Naive thymus-derived CD8-positive, alpha-beta T cell (primary cell): ENCODE measurements at regions not wholly inside any gene's neighbourhood (a gene's known extent, or its start where the extent isn't known, plus 50 kb on each side); places are given as distances from the start of the nearest gene placed in this dataset.
"Not testable (repeated sequence)": the region's sequence is repeated elsewhere in the genome, so short reads cannot be mapped to it uniquely, and the experiment has no call there.

Source experiments
- ATAC-seq, 2 donors: fragments of 150-1000 bp; cut with Tn5 transposase in 1 of 2; sonication (Bioruptor Pico), chemical (Tn5 transposase) in 1 of 2; 1 replicate in 1 of 2; 2 replicates in 1 of 2; pipeline ENCODE4 v1.10.0; 2021; ENCODE audit warnings: mild to moderate bottlenecking in 2 of 2, moderate library complexity in 2 of 2
- POLR2A ChIA-PET: fragments of 350-600 bp; sonication (Branson Sonifier 250); formaldehyde crosslinking; loops from one replicate; lab custom pipeline; 2021; ENCODE audit warnings: antibody characterized with exemption; lab: Charles Lee
- DNase-seq, 10 donors: peaks; one replicate each; pipeline versions ENCODE4 v3.0.0 to v3.0.0-alpha.2; 2020 to 2022
- H3K27ac Mint-ChIP-seq, 10 donors: one replicate each; pipeline ENCODE4 v1.8.0; 2020 to 2022; ENCODE audit warnings: mild to moderate bottlenecking in 10 of 10, mixed read lengths in 10 of 10, moderate library complexity in 4 of 10, inconsistent platforms in 1 of 10
- H3K27me3 Mint-ChIP-seq, 5 donors: one replicate each; pipeline ENCODE4 v1.8.0; 2021 to 2022; ENCODE audit warnings: mixed read lengths in 5 of 5
- H3K36me3 Mint-ChIP-seq, 3 donors: one replicate each; pipeline ENCODE4 v1.8.0; 2020 to 2022; ENCODE audit warnings: mixed read lengths in 3 of 3, mild to moderate bottlenecking in 2 of 3, inconsistent platforms in 1 of 3
- H3K4me1 Mint-ChIP-seq, 4 donors: one replicate each; pipeline ENCODE4 v1.8.0; 2021 to 2022; ENCODE audit warnings: mixed read lengths in 4 of 4
- H3K4me3 Mint-ChIP-seq, 10 donors: one replicate each; pipeline ENCODE4 v1.8.0; 2020 to 2022; ENCODE audit warnings: mild to moderate bottlenecking in 10 of 10, mixed read lengths in 10 of 10, moderate library complexity in 6 of 10, inconsistent platforms in 1 of 10
- H3K9me3 Mint-ChIP-seq, 9 donors: one replicate each; pipeline ENCODE4 v1.8.0; 2020 to 2022; ENCODE audit warnings: mixed read lengths in 9 of 9, mild to moderate bottlenecking in 3 of 9, inconsistent platforms in 1 of 9, moderate library complexity in 1 of 9

DNA sequence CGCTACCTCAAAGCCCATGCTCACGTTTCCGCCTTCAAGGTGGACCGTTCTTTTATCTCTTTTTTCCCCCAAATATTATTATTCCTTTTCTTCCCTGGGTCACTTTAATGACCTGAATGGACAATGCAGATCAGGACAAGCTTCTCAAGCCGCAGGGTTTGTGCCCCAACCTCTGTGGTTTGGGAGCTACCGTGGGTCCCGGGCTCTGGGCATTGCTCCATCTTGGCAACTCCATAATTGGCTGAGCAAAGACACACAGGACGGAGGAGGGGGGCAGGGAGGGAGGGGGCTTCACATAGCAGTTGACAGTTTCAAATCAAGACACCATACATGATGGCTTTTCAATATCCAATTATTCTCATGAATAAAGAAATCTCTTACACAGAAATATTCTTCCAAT lies 308.1 kb upstream of the FZD8 start:
- POLR2A ChIA-PET: no interaction called here
- no peak for DNase-seq
- no peak overlapping the region for H3K4me3 Mint-ChIP-seq
- ATAC-seq: no peak
- H3K27me3 Mint-ChIP-seq: peaks cover 0 to 5% (median 0%) of the 10 kb centered on the region in 5 donors
- H3K4me1 Mint-ChIP-seq: no peaks in the 10 kb centered on the region
- H3K36me3 Mint-ChIP-seq: no peaks in the 10 kb centered on the region
- H3K27ac Mint-ChIP-seq: no peak overlapping the region
- peaks cover 0 to 9% (median 0%) of the 10 kb centered on the region in 9 donors for H3K9me3 Mint-ChIP-seq

DNA sequence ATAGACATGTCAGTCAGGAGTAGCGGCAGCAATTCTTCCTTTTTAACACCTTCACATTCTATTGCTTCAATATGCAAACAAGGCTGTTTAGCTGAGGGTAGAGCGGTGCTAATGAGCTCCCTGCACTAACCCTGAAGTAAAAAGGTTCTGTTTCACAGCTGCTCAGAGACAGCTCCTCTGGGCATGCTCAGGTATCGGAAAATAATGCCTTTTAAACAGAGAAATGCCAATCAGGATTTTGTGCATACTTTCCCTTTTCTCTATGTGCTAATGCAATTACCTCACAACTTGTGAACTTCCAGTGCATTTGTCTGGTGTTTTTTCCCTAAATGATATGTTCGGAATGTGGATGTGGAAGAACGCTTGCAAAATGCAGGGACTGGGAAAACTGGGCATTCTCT lies 307.7 kb upstream of the FZD8 start:
- H3K4me3 Mint-ChIP-seq: no peak overlapping the region

DNA sequence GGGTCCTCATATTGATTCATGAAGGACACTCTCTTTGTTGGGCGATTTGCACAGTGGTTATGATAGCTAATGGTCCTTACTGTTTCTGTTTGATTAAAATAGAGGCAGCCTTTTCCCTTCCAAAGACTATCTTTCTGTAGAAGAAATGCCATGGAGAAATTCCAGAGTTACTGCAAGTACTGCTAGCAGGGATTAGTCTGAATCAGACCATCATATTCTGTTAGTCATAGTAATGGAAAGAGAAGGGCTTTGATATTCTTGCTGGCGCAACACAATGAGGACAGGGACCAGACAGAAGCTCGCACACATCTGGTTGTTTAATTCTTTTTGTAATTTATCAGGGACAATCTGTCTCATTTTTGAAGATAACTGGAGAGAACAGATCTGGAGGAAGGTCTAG lies 304.5 kb upstream of the FZD8 start:
- Mint-ChIP-seq H3K27me3 (no peaks in the 10 kb centered on the region), H3K4me3 (no peak overlapping the region), H3K4me1 (no peaks in the 10 kb centered on the region), H3K36me3 (no peaks in the 10 kb centered on the region), H3K9me3 (peaks cover 0 to 9% (median 2%) of the 10 kb centered on the region in 9 donors), H3K27ac (no peak overlapping the region)
- POLR2A ChIA-PET: no interaction called here
- DNase-seq (no peak), ATAC-seq (no peak)

More for the DNA sequence above, 307.7 kb upstream of the FZD8 start:
- H3K36me3 Mint-ChIP-seq: no peaks in the 10 kb centered on the region
- H3K4me1 Mint-ChIP-seq: no peaks in the 10 kb centered on the region
- POLR2A ChIA-PET: no interaction called here
- H3K27me3 Mint-ChIP-seq: peaks cover 0 to 5% (median 0%) of the 10 kb centered on the region in 5 donors
- DNase-seq (no peak), ATAC-seq (no peak)
- H3K9me3 Mint-ChIP-seq: peaks cover 0 to 9% (median 0%) of the 10 kb centered on the region in 9 donors
- H3K27ac Mint-ChIP-seq: no peak overlapping the region

DNA sequence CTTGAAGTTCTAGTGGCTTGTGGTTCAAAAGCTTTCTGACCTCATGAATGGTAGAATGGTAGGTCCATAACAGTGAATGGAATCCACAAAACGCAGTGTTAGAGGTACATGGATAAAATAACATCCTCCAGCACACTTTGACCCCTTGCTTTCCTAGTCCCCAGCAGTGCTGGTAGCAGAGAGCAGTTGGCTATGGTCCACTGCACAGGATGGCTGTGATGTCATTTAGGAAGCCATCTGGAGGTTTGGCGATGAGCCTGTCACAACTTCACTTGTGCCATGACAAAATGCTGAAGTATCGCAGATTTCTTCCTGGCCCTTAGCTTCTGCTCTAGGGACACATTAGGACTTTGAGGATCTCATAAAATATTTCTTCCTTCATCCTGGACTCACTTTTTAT lies 300.0 kb upstream of the FZD8 start:
- ATAC-seq (no peak), DNase-seq (no peak)
- H3K9me3 Mint-ChIP-seq: peaks cover 0 to 12% (median 8%) of the 10 kb centered on the region in 9 donors
- no peaks in the 10 kb centered on the region for H3K36me3 Mint-ChIP-seq
- H3K27me3 Mint-ChIP-seq: peaks cover 0 to 12% (median 1%) of the 10 kb centered on the region in 5 donors
- H3K4me3 Mint-ChIP-seq: no peak overlapping the region
- POLR2A ChIA-PET: no interaction called here
- H3K4me1 Mint-ChIP-seq: no peaks in the 10 kb centered on the region
- no peak overlapping the region for H3K27ac Mint-ChIP-seq

DNA sequence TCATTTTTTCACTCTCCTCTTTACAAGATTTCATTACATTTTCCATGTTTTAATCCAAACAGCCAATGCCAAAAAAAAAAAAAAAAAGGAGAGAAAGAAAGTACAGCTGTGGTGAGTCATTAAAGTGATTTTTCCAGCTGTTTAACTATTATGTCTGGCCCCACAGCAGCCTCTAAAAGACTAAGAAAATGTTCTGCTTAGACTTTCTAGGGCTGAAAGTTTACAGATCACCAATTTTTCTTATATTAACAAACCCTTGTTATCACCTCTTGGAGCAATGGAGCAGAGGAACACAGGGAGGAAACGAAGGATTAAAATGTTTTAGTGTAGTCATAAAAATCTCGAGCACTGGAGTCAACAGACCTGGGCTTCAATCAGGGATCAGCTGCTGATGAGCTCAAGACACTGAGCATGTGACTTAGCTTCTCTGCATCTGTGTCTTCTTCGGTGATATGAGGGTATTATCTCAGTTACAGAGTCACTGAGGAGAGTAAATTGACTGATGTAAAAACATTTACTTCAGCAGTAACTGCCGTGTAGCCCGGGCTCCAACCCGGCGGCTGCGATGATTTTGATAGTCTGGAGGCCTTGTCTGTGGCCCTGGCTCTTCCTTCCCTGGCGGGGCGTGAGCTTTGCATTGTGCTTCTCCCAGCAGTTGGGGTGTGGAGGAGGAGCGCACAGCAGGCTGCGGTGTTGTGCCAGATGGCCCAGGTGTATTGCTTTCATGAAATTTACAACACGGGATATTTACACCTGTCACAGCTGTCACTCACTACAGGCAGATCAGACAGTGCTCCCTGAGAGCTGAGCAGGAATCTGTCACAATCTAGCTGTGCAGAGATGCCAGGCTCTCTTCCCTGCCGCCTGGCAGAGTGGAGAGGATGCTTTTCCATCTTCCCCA lies 298.3 kb upstream of the FZD8 start:
- POLR2A ChIA-PET: no interaction called here
- no peaks in the 10 kb centered on the region for H3K36me3 Mint-ChIP-seq
- H3K4me1 Mint-ChIP-seq: peaks cover 0 to 2% (median 0%) of the 10 kb centered on the region in 4 donors
- peaks cover 0 to 28% (median 7%) of the 10 kb centered on the region in 9 donors for H3K9me3 Mint-ChIP-seq
- no peak overlapping the region for H3K27ac Mint-ChIP-seq
- DNase-seq (no peak), ATAC-seq (no peak)
- peaks cover 0 to 22% (median 1%) of the 10 kb centered on the region in 5 donors for H3K27me3 Mint-ChIP-seq
- no peak overlapping the region for H3K4me3 Mint-ChIP-seq

DNA sequence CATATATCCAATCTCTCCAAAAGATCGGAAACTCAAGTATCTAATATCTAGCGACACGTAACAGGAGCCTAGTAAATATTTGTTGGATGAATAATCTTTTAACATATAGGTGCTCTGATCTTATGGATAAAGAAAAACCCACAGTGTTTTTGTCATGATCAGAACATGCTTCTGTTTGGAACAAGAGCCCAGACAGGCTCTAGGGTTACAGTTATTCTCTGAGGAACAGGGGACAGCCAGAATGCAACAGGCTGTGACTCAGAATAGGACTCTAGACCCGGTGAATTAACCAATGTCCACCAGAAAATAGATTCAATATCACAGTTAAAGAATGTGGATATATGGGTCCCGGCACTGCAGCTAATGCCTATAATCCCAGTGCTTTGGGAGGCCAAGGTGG lies 296.1 kb upstream of the FZD8 start:
- H3K27ac Mint-ChIP-seq: no peak overlapping the region
- peaks cover 0 to 22% (median 1%) of the 10 kb centered on the region in 5 donors for H3K27me3 Mint-ChIP-seq
- ATAC-seq: no peak

DNA sequence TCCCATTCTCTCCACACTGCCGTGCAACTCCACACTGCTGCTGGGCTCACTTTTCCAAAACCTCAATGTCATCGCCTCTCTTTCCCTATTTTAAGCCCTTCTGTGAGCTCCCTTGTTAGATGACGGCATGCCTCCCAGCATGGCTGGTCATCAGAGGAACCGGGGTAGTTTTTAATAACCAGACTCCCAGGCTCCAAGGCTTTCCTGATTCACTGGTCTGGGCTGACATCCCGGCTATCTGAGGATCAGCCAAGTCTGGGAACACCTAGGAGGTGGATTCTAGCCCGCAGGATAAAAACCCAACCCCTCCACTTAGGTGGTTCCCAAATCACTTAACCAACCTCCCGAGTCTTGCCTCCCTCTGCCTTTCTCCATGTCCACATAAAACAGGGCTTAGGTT lies 295.4 kb upstream of the FZD8 start:
- DNase-seq (no peak), ATAC-seq (no peak)
- Mint-ChIP-seq H3K27me3 (peaks cover under 1 to 23% (median 1%) of the 10 kb centered on the region in 5 donors), H3K9me3 (peaks cover 0 to 29% (median 6%) of the 10 kb centered on the region in 9 donors), H3K36me3 (no peaks in the 10 kb centered on the region), H3K4me1 (peaks cover 0 to 2% (median 0%) of the 10 kb centered on the region in 4 donors), H3K27ac (no peak overlapping the region), H3K4me3 (no peak overlapping the region)
- POLR2A ChIA-PET: no interaction called here

More for the DNA sequence above, 296.1 kb upstream of the FZD8 start:
- POLR2A ChIA-PET: no interaction called here
- peaks cover 0 to 2% (median 0%) of the 10 kb centered on the region in 4 donors for H3K4me1 Mint-ChIP-seq
- H3K4me3 Mint-ChIP-seq: no peak overlapping the region
- H3K9me3 Mint-ChIP-seq: peaks cover 0 to 29% (median 6%) of the 10 kb centered on the region in 9 donors
- no peaks in the 10 kb centered on the region for H3K36me3 Mint-ChIP-seq
- DNase-seq: no peak

DNA sequence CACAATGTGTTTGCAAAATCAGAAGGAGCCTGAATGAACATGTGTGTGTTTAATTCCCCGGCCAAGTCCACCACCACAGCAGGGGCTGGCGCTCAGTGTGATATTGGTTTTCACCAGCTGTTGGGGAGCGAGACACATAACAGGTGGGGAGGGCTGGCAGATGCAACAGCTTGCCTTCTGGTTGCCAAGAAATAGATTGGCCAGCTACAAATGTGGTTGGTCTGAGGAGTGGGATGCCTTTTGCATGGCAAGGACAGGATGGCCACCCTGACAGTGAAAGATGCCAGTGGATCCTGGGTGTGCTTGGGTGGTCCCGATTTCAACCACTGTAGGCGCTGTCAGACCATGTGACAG lies 292.5 kb upstream of the FZD8 start:
- no peak for DNase-seq
- H3K4me1 Mint-ChIP-seq: peaks cover 0 to 2% (median 0%) of the 10 kb centered on the region in 4 donors
- H3K27ac Mint-ChIP-seq: no peak overlapping the region
- no peak overlapping the region for H3K4me3 Mint-ChIP-seq
- H3K27me3 Mint-ChIP-seq: peaks cover 1 to 31% (median 3%) of the 10 kb centered on the region in 5 donors
- no peak for ATAC-seq
- POLR2A ChIA-PET: no interaction called here
- H3K9me3 Mint-ChIP-seq: peaks cover 0 to 29% (median 6%) of the 10 kb centered on the region in 9 donors
- H3K36me3 Mint-ChIP-seq: no peaks in the 10 kb centered on the region

DNA sequence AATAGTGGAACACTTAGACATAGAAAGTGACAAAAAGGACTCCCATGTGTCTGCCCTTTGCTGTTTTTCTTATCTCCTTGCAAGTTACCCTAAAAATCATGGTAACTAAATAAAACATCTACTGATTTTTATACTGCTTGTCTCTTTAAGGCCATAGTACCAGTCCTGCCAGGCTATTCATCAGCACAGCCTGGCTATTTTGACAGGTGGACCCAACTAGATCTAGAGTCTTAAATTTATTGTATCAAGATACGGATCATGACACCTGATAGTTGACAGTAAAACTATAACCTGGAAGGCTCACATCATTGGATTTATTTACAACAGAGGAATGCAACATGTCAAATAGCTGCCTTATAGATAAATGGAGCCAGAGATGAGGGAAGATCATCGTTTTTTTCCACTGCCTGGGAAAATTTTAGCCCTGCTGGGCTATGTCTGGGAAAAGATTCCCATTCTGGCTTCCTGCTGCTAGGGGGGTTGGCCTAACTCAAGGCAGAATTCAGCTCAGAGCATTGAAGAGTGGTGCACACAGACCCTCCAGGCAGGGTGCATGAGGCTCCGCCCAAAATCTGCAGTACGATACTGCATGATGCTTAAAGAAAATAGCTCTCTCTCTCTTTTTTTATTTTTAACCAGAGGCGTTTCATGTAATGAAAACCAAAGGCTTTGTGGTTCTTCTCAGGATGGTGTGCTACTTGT lies 292.0 kb upstream of the FZD8 start:
- Mint-ChIP-seq H3K9me3 (peaks cover 0 to 29% (median 6%) of the 10 kb centered on the region in 9 donors), H3K27ac (no peak overlapping the region), H3K4me1 (peaks cover 0 to 2% (median 0%) of the 10 kb centered on the region in 4 donors), H3K27me3 (peaks cover 1 to 31% (median 3%) of the 10 kb centered on the region in 5 donors), H3K4me3 (no peak overlapping the region), H3K36me3 (no peaks in the 10 kb centered on the region)
- ATAC-seq: no peak
- no peak for DNase-seq
- POLR2A ChIA-PET: no interaction called here

DNA sequence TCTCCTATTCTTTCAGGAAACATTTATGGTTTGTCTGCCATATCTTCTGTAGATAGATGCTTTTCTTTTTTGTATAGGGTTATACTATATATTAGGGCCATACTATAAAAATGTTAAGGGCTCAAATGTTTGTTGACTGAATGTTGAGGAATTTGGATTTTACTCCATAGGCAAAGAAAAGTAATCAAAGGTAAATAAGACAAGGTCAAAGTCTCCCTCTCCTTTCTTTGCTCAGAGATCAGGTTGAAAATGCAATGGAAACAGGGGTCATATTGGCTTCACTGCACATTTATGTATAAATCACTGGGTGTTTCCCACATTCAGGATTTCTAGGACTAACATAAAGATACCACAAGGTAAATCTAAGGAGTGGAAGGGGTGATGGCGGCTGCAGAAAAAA lies 291.4 kb upstream of the FZD8 start:
- Mint-ChIP-seq H3K27ac (no peak overlapping the region), H3K9me3 (peaks cover 0 to 29% (median 7%) of the 10 kb centered on the region in 9 donors), H3K27me3 (peaks cover 1 to 31% (median 3%) of the 10 kb centered on the region in 5 donors), H3K36me3 (no peaks in the 10 kb centered on the region), H3K4me1 (peaks cover 0 to 2% (median 0%) of the 10 kb centered on the region in 4 donors), H3K4me3 (no peak overlapping the region)
- ATAC-seq: no peak
- POLR2A ChIA-PET: no interaction called here
- DNase-seq: no peak

DNA sequence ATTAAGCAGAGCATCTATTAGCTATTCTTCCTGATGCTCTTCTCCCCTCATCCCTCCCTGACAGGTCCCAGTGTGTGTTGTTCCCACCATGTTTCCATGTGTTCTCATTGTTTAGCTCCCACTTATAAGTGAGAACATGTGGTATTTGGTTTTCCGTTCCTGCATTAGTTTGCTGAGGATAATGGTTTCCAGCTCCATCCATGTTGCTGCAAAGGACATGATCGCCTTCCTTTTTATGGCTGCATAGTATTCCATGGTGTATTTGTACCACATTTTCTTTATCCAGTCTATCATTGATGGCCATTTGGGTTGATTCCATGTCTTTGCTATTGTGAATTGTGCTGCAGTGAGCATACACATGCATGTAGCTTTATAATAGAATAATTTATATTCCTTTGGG lies 287.9 kb upstream of the FZD8 start:
- POLR2A ChIA-PET, H3K4me1 Mint-ChIP-seq, H3K27ac Mint-ChIP-seq, H3K36me3 Mint-ChIP-seq, ATAC-seq, H3K4me3 Mint-ChIP-seq, H3K9me3 Mint-ChIP-seq, DNase-seq: not testable (repeated sequence)
- H3K27me3 Mint-ChIP-seq: peaks cover 0 to 13% (median 0%) of the 10 kb centered on the region in 5 donors

DNA sequence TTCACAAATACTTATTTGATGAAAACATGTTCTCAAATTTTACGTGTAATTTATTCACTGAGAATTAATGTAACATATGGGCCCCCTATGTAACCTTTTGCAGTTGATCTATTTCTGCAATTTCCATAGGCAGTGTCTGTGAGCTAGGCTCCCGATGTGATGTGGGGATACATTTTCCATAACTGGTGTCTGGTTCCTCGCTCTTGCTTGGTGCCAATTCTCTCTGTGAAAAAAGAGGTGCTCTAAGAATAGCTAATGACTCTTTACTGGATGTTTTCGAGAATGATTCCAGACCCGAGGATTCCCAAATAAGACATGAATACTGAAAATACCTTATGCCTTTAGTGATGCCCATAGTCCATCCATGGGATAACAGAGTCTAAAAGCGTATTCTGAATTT lies 286.7 kb upstream of the FZD8 start:
- Mint-ChIP-seq H3K27me3 (peaks cover 0 to 13% (median 0%) of the 10 kb centered on the region in 5 donors), H3K9me3 (peaks cover 0 to 4% (median 0%) of the 10 kb centered on the region in 9 donors), H3K27ac (no peak overlapping the region), H3K4me3 (no peak overlapping the region), H3K4me1 (no peaks in the 10 kb centered on the region), H3K36me3 (no peaks in the 10 kb centered on the region)
- POLR2A ChIA-PET: no interaction called here
- no peak for ATAC-seq
- DNase-seq: no peak

DNA sequence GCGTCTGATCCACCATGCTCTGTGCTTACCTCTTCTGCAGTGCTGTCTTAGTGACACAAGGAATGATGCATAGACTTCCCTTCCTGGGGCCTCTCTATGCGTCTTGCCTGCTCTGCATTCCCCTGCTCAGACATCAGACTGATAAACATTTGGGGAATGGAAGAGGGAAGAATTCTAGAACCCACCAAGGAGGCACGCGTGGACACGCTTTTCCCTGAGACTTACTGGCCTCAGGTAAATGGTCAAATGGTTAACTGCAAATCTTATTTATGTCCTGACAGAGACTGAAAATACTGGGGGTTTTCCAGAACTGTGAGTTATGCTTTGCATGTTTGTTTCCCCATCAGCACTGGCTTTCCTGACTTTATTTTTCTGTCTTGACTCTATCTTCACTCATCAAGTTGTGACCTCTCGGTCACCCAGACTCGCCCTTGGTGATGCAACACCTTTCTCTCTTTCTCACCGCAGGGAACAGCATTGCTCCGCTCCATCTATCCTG lies 285.9 kb upstream of the FZD8 start:
- POLR2A ChIA-PET: no interaction called here
- no peaks in the 10 kb centered on the region for H3K36me3 Mint-ChIP-seq
- no peak overlapping the region for H3K4me3 Mint-ChIP-seq
- H3K9me3 Mint-ChIP-seq: peaks cover 0 to 4% (median 0%) of the 10 kb centered on the region in 9 donors
- no peaks in the 10 kb centered on the region for H3K4me1 Mint-ChIP-seq
- ATAC-seq (no peak), DNase-seq (no peak)
- no peak overlapping the region for H3K27ac Mint-ChIP-seq
- peaks cover 0 to 13% (median 0%) of the 10 kb centered on the region in 5 donors for H3K27me3 Mint-ChIP-seq
